Suppressor macrophage treated with lipopolysaccharide for 1 hour (primary cell): ENCODE measurements at regions not wholly inside any gene's neighbourhood (a gene's known extent, or its start where the extent isn't known, plus 50 kb on each side); places are given as distances from the start of the nearest gene placed in this dataset.

Source experiments
- DNase-seq, 3 donors: peaks; one replicate each; pipeline ENCODE4 v3.0.0-alpha.2; 2020 to 2022

- DNase-seq: no peak
These were observed 721.9 kb downstream of the TNS3 start for GRCh38 chr7:46859963-46860475.

- no peak for DNase-seq
These were observed 726.1 kb downstream of the TNS3 start for GRCh38 chr7:46855851-46856250.

GRCh38 chr7:46854958-46855473 is 726.9 kb downstream of the TNS3 start:
- DNase-seq: no peak

- no peak for DNase-seq
These were observed 728.5 kb downstream of the TNS3 start for GRCh38 chr7:46853451-46853850.

GRCh38 chr7:46852795-46853194 is 729.1 kb downstream of the TNS3 start:
- no peak for DNase-seq

- DNase-seq: no peak
These were observed 731.2 kb downstream of the TNS3 start for GRCh38 chr7:46850563-46851330.

- no peak for DNase-seq
These were observed 733.0 kb downstream of the TNS3 start for GRCh38 chr7:46848944-46849343.

- no peak for DNase-seq
These were observed 733.6 kb downstream of the TNS3 start for GRCh38 chr7:46848311-46848710.

GRCh38 chr7:46847126-46847525 is 734.8 kb downstream of the TNS3 start:
- DNase-seq: no peak

- no peak for DNase-seq
These were observed 737.4 kb downstream of the TNS3 start for GRCh38 chr7:46844486-46844885.

GRCh38 chr7:46841248-46841647 is 740.7 kb downstream of the TNS3 start:
- no peak for DNase-seq

- no peak for DNase-seq
These were observed 742.3 kb downstream of the TNS3 start for GRCh38 chr7:46839651-46840050.

- DNase-seq: no peak
These were observed 743.4 kb downstream of the TNS3 start for GRCh38 chr7:46838463-46838862.

- no peak for DNase-seq
These were observed 746.4 kb downstream of the TNS3 start for GRCh38 chr7:46835556-46835955.

GRCh38 chr7:46834921-46835320 is 747.0 kb downstream of the TNS3 start:
- no peak for DNase-seq

GRCh38 chr7:46833197-46833596 is 748.7 kb downstream of the TNS3 start:
- DNase-seq: no peak

GRCh38 chr7:46832136-46832535 is 749.8 kb downstream of the TNS3 start:
- no peak for DNase-seq

GRCh38 chr7:46819819-46820218 is 762.1 kb downstream of the TNS3 start:
- no peak for DNase-seq

GRCh38 chr7:46814516-46815250 is 767.2 kb downstream of the TNS3 start:
- DNase-seq: no peak

- DNase-seq: no peak
These were observed 769.7 kb downstream of the TNS3 start for GRCh38 chr7:46812101-46812675.

- DNase-seq: no peak
These were observed 770.4 kb downstream of the TNS3 start for GRCh38 chr7:46811529-46811928.

GRCh38 chr7:46810986-46811385 is 770.9 kb downstream of the TNS3 start:
- no peak for DNase-seq

- DNase-seq: no peak
These were observed 772.0 kb downstream of the TNS3 start for GRCh38 chr7:46809886-46810285.

GRCh38 chr7:46806856-46807255 is 775.1 kb downstream of the TNS3 start:
- no peak for DNase-seq
